HepG2 (cell line): ENCODE measurements at regions not wholly inside any gene's neighbourhood (a gene's known extent, or its start where the extent isn't known, plus 50 kb on each side); places are given as distances from the start of the nearest gene placed in this dataset.

ENCODE experiments used
- ATAC-seq: fragments of 200-7000 bp; cut with Tn5 transposase; 3 replicates; pipeline ENCODE4 v1.9.1; 2020; ENCODE audit warnings: mild to moderate bottlenecking, moderate library complexity
- BruUV-seq: library from RNA; stranded (reverse); fragments of 400-500 nt; replicated peaks from 2 replicates; lab custom pipeline; 2021; lab: Mats Ljungman, UMichigan
- CTCF ChIA-PET: fragments of 300-600 bp; formaldehyde crosslinking; extraction: SDS; loops from one replicate; lab custom pipeline; 2021; ENCODE audit warnings: low total read pairs, inconsistent platforms, low intra/inter-chr PET ratio; lab: Yijun Ruan, JAX
- POLR2A ChIA-PET: fragments of 350-600 bp; sonication (Branson Sonifier 250); formaldehyde crosslinking; loops from one replicate; lab custom pipeline; 2020; ENCODE audit warnings: antibody characterized with exemption, inconsistent platforms; lab: Yijun Ruan, JAX
- DNase-seq: peaks from one replicate; pipeline ENCODE4 v3.0.0-alpha.2; 2015; ENCODE audit warnings: low spot score
- FAIRE-seq: peaks from 3 replicates; lab custom pipeline; 2011; peaks lifted over from hg19 to GRCh38; lab: Jason Lieb, UNC
- H2AFZ ChIP-seq: one replicate; pipeline ENCODE4 v1.6.1; 2011; ENCODE audit warnings: low read length, inconsistent platforms
- H3K27ac ChIP-seq: fragments of 300-600 bp; 3 replicates; pipeline ENCODE4 v1.8.0; 2011; ENCODE audit warnings: mixed run types, mild to moderate bottlenecking, mixed read lengths, low read length, inconsistent platforms; ENCODE audit not compliant: insufficient read depth; ENCODE audit errors: extremely low read length
- H3K27me3 ChIP-seq, 2 experiments: fragments of 200-600 bp in 1 of 2; 2 replicates in 1 of 2; 3 replicates in 1 of 2; pipeline versions ENCODE4 v1.6.0 to v1.8.0; 2011; ENCODE audit warnings: low read length in 2 of 2, mild to moderate bottlenecking in 2 of 2, moderate library complexity in 2 of 2, inconsistent platforms in 1 of 2; ENCODE audit not compliant: insufficient read depth in 2 of 2, control insufficient read depth in 1 of 2
- H3K36me3 ChIP-seq, 2 experiments: fragments of 200-600 bp in 1 of 2; replicated peaks in 1 of 2; 2 replicates in 1 of 2; 3 replicates in 1 of 2; pipeline versions ENCODE4 v1.5.1 to v1.8.0; 2011; ENCODE audit warnings: low read length in 2 of 2, inconsistent platforms in 1 of 2; ENCODE audit not compliant: insufficient read depth in 2 of 2, control insufficient read depth in 1 of 2
- H3K4me1 ChIP-seq: 2 replicates; pipeline ENCODE4 v1.5.1; 2012; ENCODE audit warnings: low read length, inconsistent platforms; ENCODE audit not compliant: insufficient read depth
- H3K4me2 ChIP-seq: 2 replicates; pipeline ENCODE4 v1.6.0; 2011; ENCODE audit warnings: low read depth, low read length, inconsistent platforms
- H3K4me3 ChIP-seq, 3 experiments: fragments of 200-600 bp in 1 of 3; sonication (generic), shearing (Covaris generic) in 1 of 3; replicated peaks in 1 of 3; 2 replicates each; pipeline ENCODE4 v1.5.1; 2011 to 2016; ENCODE audit warnings: low read length in 3 of 3, inconsistent platforms in 2 of 3, low read depth in 2 of 3, mild to moderate bottlenecking in 2 of 3, control low read depth in 1 of 3, mixed read lengths in 1 of 3; ENCODE audit not compliant: insufficient read depth in 1 of 3
- H3K79me2 ChIP-seq: one replicate; pipeline ENCODE4 v1.6.1; 2011; ENCODE audit warnings: low read length, inconsistent platforms; ENCODE audit not compliant: insufficient read depth
- H3K9ac ChIP-seq: 2 replicates; pipeline ENCODE4 v1.6.0; 2011; ENCODE audit warnings: mild to moderate bottlenecking, low read depth, low read length, inconsistent platforms; ENCODE audit not compliant: insufficient read depth
- H3K9me3 ChIP-seq: 2 replicates; pipeline ENCODE4 v1.5.1; 2012; ENCODE audit warnings: mild to moderate bottlenecking, low read length
- H4K20me1 ChIP-seq: 2 replicates; pipeline ENCODE4 v1.6.0; 2011; ENCODE audit warnings: inconsistent platforms, mild to moderate bottlenecking, low read length, moderate library complexity; ENCODE audit not compliant: insufficient read depth
- ATF7-NPFF ChIP-seq: sonication (generic); formaldehyde crosslinking; IDR thresholded peaks from 2 replicates; pipeline ENCODE4 v1.8.1; 2023; ENCODE audit warnings: mild to moderate bottlenecking, low read depth, missing genetic modification reagents, moderate library complexity
- ZBTB1 ChIP-seq: sonication (generic); formaldehyde crosslinking; IDR thresholded peaks from 2 replicates; pipeline ENCODE4 v1.4.0; 2020; ENCODE audit warnings: missing genetic modification reagents, borderline replicate concordance
- ZNF382 ChIP-seq: sonication (generic); formaldehyde crosslinking; IDR thresholded peaks from 2 replicates; pipeline ENCODE4 v1.5.0; 2020; ENCODE audit warnings: missing genetic modification reagents, mild to moderate bottlenecking, borderline replicate concordance
- ZNF484 ChIP-seq: sonication (generic); formaldehyde crosslinking; IDR thresholded peaks from 2 replicates; pipeline ENCODE4 v1.5.1; 2020; ENCODE audit warnings: mild to moderate bottlenecking, low read depth, missing genetic modification reagents, borderline replicate concordance
- ZNF589 ChIP-seq: sonication (generic); formaldehyde crosslinking; conservative IDR thresholded peaks from 2 replicates; pipeline ENCODE4 v1.8.0; 2022; ENCODE audit warnings: mild to moderate bottlenecking, moderate library complexity, missing genetic modification reagents
- in situ Hi-C: cut with HindIII; loops from 2 replicates; pipeline ENCODE4 v1.10.0; 2017; ENCODE audit warnings: low pct_unique_long_range_greater_than_20kb; ENCODE audit not compliant: extremely low pct_ligation_motif_present
- intact Hi-C: fragments of 100-400 bp; cut with micrococcal nuclease; formaldehyde crosslinking; loops from one replicate; pipeline ENCODE4 v1.10.0; 2022; ENCODE audit not compliant: unreplicated experiment
- TF ChIP-seq, protein P1 (sequence below): sonication (generic); formaldehyde crosslinking; IDR thresholded peaks from 2 replicates; pipeline ENCODE4 v1.4.0; 2020; ENCODE audit warnings: missing genetic modification reagents, borderline replicate concordance
- TF ChIP-seq, protein P2 (sequence below): sonication (generic); formaldehyde crosslinking; IDR thresholded peaks from 2 replicates; pipeline ENCODE4 v1.4.0; 2020; ENCODE audit warnings: missing genetic modification reagents
- TF ChIP-seq, protein P3 (sequence below): sonication (generic); formaldehyde crosslinking; conservative IDR thresholded peaks from 2 replicates; pipeline ENCODE4 v1.8.1; 2023; ENCODE audit warnings: missing genetic modification reagents

DNA sequence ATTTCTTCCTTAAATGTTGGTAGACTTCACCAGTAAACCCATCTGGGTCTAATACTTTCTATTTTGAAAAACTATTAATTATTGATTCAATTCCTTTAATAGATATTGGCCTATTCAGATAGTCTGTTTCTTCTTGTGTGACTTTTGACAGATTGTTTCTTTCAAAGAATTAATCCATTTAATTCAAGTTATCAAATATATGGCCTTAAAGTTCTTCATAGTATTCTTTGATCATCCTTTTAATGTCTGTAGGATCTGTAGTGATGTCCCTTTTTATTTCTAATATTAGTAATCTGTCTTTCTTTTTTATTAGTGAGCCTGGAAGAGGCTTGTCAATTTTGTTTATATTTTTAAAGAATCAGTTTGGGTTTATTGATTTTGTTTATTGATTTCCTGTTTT lies 190.0 kb downstream of the SLC38A4 start:
- Histone ChIP-seq H3K79me2 (no peaks in the 10 kb centered on the region), H3K4me1 (peaks cover 9% of the 10 kb centered on the region), H3K4me3 (no peak overlapping the region), H4K20me1 (no peaks in the 10 kb centered on the region), H3K27ac (no peak overlapping the region), H3K4me2 (no peak overlapping the region), H3K9ac (no peak overlapping the region), H3K9me3 (peaks cover 59% of the 10 kb centered on the region), H3K36me3 (no peaks in the 10 kb centered on the region), H2AFZ (no peak overlapping the region), H3K27me3 (no peaks in the 10 kb centered on the region)
- ATAC-seq (no peak), DNase-seq (no peak), FAIRE-seq (no peak)
- intact Hi-C loops, result no loop called here
- in situ Hi-C loops, result no loop called here
- BruUV-seq, result no TSS peak
- TF ChIP-seq ZNF589 (CRISPR knock-in tag) (no peak), ZBTB1 (no peak), ATF7-NPFF (no peak), ZNF382 (peak; percentile 92), ZNF484 (CRISPR knock-in tag) (no peak)
- TF ChIP-seq, protein P1, sequence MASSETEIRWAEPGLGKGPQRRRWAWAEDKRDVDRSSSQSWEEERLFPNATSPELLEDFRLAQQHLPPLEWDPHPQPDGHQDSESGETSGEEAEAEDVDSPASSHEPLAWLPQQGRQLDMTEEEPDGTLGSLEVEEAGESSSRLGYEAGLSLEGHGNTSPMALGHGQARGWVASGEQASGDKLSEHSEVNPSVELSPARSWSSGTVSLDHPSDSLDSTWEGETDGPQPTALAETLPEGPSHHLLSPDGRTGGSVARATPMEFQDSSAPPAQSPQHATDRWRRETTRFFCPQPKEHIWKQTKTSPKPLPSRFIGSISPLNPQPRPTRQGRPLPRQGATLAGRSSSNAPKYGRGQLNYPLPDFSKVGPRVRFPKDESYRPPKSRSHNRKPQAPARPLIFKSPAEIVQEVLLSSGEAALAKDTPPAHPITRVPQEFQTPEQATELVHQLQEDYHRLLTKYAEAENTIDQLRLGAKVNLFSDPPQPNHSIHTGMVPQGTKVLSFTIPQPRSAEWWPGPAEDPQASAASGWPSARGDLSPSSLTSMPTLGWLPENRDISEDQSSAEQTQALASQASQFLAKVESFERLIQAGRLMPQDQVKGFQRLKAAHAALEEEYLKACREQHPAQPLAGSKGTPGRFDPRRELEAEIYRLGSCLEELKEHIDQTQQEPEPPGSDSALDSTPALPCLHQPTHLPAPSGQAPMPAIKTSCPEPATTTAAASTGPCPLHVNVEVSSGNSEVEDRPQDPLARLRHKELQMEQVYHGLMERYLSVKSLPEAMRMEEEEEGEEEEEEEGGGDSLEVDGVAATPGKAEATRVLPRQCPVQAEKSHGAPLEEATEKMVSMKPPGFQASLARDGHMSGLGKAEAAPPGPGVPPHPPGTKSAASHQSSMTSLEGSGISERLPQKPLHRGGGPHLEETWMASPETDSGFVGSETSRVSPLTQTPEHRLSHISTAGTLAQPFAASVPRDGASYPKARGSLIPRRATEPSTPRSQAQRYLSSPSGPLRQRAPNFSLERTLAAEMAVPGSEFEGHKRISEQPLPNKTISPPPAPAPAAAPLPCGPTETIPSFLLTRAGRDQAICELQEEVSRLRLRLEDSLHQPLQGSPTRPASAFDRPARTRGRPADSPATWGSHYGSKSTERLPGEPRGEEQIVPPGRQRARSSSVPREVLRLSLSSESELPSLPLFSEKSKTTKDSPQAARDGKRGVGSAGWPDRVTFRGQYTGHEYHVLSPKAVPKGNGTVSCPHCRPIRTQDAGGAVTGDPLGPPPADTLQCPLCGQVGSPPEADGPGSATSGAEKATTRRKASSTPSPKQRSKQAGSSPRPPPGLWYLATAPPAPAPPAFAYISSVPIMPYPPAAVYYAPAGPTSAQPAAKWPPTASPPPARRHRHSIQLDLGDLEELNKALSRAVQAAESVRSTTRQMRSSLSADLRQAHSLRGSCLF (CRISPR knock-in tag), result no peak
- TF ChIP-seq, protein P2, sequence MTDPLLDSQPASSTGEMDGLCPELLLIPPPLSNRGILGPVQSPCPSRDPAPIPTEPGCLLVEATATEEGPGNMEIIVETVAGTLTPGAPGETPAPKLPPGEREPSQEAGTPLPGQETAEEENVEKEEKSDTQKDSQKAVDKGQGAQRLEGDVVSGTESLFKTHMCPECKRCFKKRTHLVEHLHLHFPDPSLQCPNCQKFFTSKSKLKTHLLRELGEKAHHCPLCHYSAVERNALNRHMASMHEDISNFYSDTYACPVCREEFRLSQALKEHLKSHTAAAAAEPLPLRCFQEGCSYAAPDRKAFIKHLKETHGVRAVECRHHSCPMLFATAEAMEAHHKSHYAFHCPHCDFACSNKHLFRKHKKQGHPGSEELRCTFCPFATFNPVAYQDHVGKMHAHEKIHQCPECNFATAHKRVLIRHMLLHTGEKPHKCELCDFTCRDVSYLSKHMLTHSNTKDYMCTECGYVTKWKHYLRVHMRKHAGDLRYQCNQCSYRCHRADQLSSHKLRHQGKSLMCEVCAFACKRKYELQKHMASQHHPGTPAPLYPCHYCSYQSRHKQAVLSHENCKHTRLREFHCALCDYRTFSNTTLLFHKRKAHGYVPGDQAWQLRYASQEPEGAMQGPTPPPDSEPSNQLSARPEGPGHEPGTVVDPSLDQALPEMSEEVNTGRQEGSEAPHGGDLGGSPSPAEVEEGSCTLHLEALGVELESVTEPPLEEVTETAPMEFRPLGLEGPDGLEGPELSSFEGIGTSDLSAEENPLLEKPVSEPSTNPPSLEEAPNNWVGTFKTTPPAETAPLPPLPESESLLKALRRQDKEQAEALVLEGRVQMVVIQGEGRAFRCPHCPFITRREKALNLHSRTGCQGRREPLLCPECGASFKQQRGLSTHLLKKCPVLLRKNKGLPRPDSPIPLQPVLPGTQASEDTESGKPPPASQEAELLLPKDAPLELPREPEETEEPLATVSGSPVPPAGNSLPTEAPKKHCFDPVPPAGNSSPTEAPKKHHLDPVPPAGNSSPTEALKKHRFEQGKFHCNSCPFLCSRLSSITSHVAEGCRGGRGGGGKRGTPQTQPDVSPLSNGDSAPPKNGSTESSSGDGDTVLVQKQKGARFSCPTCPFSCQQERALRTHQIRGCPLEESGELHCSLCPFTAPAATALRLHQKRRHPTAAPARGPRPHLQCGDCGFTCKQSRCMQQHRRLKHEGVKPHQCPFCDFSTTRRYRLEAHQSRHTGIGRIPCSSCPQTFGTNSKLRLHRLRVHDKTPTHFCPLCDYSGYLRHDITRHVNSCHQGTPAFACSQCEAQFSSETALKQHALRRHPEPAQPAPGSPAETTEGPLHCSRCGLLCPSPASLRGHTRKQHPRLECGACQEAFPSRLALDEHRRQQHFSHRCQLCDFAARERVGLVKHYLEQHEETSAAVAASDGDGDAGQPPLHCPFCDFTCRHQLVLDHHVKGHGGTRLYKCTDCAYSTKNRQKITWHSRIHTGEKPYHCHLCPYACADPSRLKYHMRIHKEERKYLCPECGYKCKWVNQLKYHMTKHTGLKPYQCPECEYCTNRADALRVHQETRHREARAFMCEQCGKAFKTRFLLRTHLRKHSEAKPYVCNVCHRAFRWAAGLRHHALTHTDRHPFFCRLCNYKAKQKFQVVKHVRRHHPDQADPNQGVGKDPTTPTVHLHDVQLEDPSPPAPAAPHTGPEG (CRISPR knock-in tag), result no peak
- TF ChIP-seq, protein P3, sequence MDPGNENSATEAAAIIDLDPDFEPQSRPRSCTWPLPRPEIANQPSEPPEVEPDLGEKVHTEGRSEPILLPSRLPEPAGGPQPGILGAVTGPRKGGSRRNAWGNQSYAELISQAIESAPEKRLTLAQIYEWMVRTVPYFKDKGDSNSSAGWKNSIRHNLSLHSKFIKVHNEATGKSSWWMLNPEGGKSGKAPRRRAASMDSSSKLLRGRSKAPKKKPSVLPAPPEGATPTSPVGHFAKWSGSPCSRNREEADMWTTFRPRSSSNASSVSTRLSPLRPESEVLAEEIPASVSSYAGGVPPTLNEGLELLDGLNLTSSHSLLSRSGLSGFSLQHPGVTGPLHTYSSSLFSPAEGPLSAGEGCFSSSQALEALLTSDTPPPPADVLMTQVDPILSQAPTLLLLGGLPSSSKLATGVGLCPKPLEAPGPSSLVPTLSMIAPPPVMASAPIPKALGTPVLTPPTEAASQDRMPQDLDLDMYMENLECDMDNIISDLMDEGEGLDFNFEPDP (CRISPR knock-in tag), result no peak
- ChIA-PET CTCF (no interaction called here), POLR2A (no interaction called here)
